OCI-LY7 (cell line): ENCODE measurements at regions not wholly inside any gene's neighbourhood (a gene's known extent, or its start where the extent isn't known, plus 50 kb on each side); places are given as distances from the start of the nearest gene placed in this dataset.

Experiments
- EZH2phosphoT487 ChIP-seq: fragments of 200-600 bp; sonication (generic); IDR thresholded peaks from 2 replicates; pipeline ENCODE4 v1.6.1; 2018; ENCODE audit warnings: low read depth, borderline replicate concordance, mild to moderate bottlenecking, mixed run types, antibody characterized with exemption, low read length, moderate library complexity, mixed read lengths
- TF ChIP-seq, protein P1 (sequence below): fragments of 200-600 bp; sonication (generic); conservative IDR thresholded peaks from 2 replicates; pipeline ENCODE4 v1.5.1; 2014; ENCODE audit warnings: mild to moderate bottlenecking, antibody characterized with exemption, low read length, moderate library complexity, mixed read lengths

DNA sequence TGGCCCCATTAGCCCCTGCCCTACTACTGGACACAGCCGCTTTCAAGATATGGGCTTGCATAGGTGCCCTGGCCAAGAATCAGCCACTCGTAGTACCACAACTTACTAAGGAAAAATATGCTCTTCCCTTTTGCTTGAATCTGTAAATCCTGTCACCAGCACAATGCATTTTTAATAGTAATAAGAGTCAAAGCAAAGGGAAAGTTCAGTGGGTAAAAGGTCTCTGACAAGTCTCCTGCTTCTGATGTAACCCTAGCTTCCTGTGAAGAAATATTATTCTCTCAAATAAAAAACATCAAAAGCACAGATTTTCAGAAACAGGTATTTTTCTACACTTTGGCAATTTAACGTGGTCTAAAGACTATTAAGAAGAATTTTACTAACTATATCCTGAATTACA lies 373.8 kb downstream of the GJA1 start:
- TF ChIP-seq, protein P1, sequence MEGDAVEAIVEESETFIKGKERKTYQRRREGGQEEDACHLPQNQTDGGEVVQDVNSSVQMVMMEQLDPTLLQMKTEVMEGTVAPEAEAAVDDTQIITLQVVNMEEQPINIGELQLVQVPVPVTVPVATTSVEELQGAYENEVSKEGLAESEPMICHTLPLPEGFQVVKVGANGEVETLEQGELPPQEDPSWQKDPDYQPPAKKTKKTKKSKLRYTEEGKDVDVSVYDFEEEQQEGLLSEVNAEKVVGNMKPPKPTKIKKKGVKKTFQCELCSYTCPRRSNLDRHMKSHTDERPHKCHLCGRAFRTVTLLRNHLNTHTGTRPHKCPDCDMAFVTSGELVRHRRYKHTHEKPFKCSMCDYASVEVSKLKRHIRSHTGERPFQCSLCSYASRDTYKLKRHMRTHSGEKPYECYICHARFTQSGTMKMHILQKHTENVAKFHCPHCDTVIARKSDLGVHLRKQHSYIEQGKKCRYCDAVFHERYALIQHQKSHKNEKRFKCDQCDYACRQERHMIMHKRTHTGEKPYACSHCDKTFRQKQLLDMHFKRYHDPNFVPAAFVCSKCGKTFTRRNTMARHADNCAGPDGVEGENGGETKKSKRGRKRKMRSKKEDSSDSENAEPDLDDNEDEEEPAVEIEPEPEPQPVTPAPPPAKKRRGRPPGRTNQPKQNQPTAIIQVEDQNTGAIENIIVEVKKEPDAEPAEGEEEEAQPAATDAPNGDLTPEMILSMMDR: no peak
- no peak for TF ChIP-seq EZH2phosphoT487
